Natural killer cell (primary cell): ENCODE measurements at regions not wholly inside any gene's neighbourhood (a gene's known extent, or its start where the extent isn't known, plus 50 kb on each side); places are given as distances from the start of the nearest gene placed in this dataset.

Source experiments
- ATAC-seq, 3 donors: fragments of 150-1000 bp in 2 of 3; fragments of 200-7000 bp in 1 of 3; cut with Tn5 transposase; 1 replicate in 1 of 3; 2 replicates in 2 of 3; pipeline ENCODE4 v1.10.0; 2021; ENCODE audit warnings: mild to moderate bottlenecking in 2 of 3, moderate library complexity in 2 of 3
- DNase-seq, 2 donors: peaks; one replicate each; pipeline versions ENCODE4 v3.0.0 to v3.0.0-alpha.2; 2013 to 2021; ENCODE audit warnings: mixed read lengths in 1 of 2
- H3K27ac ChIP-seq: one replicate; pipeline ENCODE4 v1.5.1; 2013; ENCODE audit warnings: mild to moderate bottlenecking, low read length
- H3K27me3 ChIP-seq: one replicate; pipeline ENCODE4 v1.6.1; 2013; ENCODE audit warnings: low read length; ENCODE audit not compliant: control insufficient read depth, insufficient read depth
- H3K36me3 ChIP-seq: one replicate; pipeline ENCODE4 v1.6.1; 2013; ENCODE audit warnings: low read length; ENCODE audit not compliant: control insufficient read depth, insufficient read depth
- H3K4me1 ChIP-seq: one replicate; pipeline ENCODE4 v1.6.1; 2013; ENCODE audit warnings: low read length; ENCODE audit not compliant: control insufficient read depth, insufficient read depth
- H3K4me3 ChIP-seq: one replicate; pipeline ENCODE4 v1.5.1; 2013; ENCODE audit warnings: low read length
- H3K9me3 ChIP-seq: one replicate; pipeline ENCODE4 v1.6.1; 2013; ENCODE audit warnings: low read length; ENCODE audit not compliant: control insufficient read depth, insufficient read depth
- H3K27ac Mint-ChIP-seq, 2 donors: one replicate each; pipeline ENCODE4 v1.8.0; 2022; ENCODE audit warnings: mild to moderate bottlenecking in 2 of 2, mixed read lengths in 2 of 2, moderate library complexity in 1 of 2
- H3K27me3 Mint-ChIP-seq, 2 donors: one replicate each; pipeline ENCODE4 v1.8.0; 2022; ENCODE audit warnings: low read depth in 2 of 2, mixed read lengths in 2 of 2
- H3K36me3 Mint-ChIP-seq: one replicate; pipeline ENCODE4 v1.8.0; 2022; ENCODE audit warnings: mixed read lengths
- H3K4me1 Mint-ChIP-seq, 2 donors: one replicate each; pipeline ENCODE4 v1.8.0; 2022; ENCODE audit warnings: mixed read lengths in 2 of 2
- H3K4me3 Mint-ChIP-seq: one replicate; pipeline ENCODE4 v1.8.0; 2022; ENCODE audit warnings: mild to moderate bottlenecking, moderate library complexity, mixed read lengths
- H3K9me3 Mint-ChIP-seq, 2 donors: one replicate each; pipeline ENCODE4 v1.8.0; 2022; ENCODE audit warnings: mixed read lengths in 2 of 2
- WGBS: methylation state at CpG from one replicate; pipeline ENCODE4 v1.1.7; 2013; ENCODE audit warnings: missing lambda C conversion rate; ENCODE audit not compliant: insufficient coverage; 5-methylcytosine and 5-hydroxymethylcytosine counted together
- intact Hi-C: fragments of 100-400 bp; cut with micrococcal nuclease; formaldehyde crosslinking; loops from one replicate; pipeline ENCODE4 v1.14.2; 2022
- TF ChIP-seq, protein P1 (sequence below): fragments of 200-600 bp; IDR thresholded peaks from one replicate; pipeline ENCODE4 v1.8.0; 2022; ENCODE audit warnings: antibody characterized with exemption

DNA sequence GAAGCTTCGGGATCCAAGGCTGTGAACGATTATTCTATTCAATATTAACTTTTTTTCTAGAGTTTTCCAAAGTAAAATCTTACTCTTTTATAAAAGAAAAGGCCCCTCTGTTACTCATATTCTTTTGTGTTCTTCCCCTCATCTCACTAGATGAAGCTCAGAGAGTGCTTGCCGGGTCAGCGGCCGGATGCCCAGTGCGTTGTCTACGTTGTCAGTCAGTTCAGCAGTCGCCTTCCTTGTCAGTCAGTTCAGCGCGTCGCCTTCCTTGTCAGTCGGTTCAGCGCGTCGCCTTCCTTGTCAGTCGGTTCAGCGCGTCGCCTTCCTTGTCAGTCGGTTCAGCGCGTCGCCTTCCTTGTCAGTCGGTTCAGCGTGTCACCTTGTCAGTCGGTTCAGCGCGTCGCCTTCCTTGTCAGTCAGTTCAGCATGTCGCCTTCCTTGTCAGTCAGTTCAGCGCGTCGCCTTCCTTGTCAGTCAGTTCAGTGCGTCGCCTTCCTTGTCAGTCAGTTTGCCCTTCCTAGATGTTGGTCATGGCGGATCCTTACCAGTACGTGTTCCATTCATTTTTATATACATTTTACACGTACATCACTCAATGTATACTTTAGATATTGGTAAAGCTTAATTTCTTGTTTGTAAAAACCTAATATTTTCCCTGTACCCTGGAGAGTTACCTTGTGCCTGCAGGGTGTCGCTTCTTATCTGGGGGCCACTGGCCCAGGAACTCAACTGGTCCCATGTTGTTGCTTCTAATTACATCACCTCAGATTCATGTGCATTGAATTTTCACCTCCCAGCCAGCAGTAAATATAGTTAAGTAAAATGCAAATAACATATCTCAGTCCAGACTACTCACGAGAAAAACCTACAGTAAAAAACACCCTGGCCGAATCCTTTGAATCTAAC lies 206.9 kb downstream of the ASB1 start:
- no peaks in the 10 kb centered on the region for H3K36me3 ChIP-seq
- Mint-ChIP-seq H3K4me1 (no peaks in the 10 kb centered on the region), H3K36me3 (no peaks in the 10 kb centered on the region), H3K27ac (no peak overlapping the region), H3K27me3 (no peaks in the 10 kb centered on the region), H3K4me3 (no peak overlapping the region), H3K9me3 (no peaks in the 10 kb centered on the region)
- ATAC-seq, result no peak
- no peak overlapping the region for H3K27ac ChIP-seq
- intact Hi-C loops, result no loop called here
- no peaks in the 10 kb centered on the region for H3K27me3 ChIP-seq
- TF ChIP-seq, protein P1, sequence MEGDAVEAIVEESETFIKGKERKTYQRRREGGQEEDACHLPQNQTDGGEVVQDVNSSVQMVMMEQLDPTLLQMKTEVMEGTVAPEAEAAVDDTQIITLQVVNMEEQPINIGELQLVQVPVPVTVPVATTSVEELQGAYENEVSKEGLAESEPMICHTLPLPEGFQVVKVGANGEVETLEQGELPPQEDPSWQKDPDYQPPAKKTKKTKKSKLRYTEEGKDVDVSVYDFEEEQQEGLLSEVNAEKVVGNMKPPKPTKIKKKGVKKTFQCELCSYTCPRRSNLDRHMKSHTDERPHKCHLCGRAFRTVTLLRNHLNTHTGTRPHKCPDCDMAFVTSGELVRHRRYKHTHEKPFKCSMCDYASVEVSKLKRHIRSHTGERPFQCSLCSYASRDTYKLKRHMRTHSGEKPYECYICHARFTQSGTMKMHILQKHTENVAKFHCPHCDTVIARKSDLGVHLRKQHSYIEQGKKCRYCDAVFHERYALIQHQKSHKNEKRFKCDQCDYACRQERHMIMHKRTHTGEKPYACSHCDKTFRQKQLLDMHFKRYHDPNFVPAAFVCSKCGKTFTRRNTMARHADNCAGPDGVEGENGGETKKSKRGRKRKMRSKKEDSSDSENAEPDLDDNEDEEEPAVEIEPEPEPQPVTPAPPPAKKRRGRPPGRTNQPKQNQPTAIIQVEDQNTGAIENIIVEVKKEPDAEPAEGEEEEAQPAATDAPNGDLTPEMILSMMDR, result no peak
- no peak overlapping the region for H3K4me3 ChIP-seq
- no peaks in the 10 kb centered on the region for H3K9me3 ChIP-seq
- 90% methylated on average over 39 of the region's 41 CpGs for WGBS
- H3K4me1 ChIP-seq, result no peaks in the 10 kb centered on the region
- DNase-seq, result no peak

DNA sequence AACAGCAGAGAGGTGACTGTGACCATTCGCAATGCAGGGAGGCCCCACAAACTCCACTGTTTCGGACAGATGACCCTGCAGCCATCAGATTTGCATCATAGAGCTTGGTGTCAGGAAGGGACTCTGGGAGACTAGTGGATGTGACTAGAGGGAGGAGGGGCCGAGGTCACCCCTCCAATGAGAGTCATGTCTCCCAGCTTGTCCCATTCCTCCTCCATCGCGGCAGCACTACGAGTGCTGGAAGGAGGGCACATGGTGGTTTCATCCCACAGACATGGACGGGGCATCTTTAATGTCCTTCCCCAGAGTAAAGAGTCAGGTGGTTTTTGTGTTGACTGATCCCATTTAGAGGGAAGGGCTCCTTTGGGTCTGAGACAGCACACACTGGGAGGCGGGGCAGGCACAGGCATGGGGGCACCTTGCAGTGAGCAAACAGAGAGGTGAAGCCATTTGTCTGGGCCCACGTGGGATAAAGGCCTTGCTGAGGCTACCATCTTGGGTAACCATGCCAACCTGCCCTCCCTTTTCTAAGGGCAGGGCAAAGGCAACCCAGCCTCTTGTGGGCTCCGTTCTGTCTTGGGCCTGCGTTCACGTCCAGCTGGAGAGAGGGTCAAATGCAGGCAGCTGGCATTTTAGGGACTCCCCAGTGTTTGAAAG lies 208.1 kb downstream of the ASB1 start:
- H3K4me3 ChIP-seq, result no peak overlapping the region
- Mint-ChIP-seq H3K36me3 (no peaks in the 10 kb centered on the region), H3K27ac (no peak overlapping the region), H3K27me3 (peaks cover 0 to 2% of the 10 kb centered on the region in 2 donors), H3K4me1 (no peaks in the 10 kb centered on the region), H3K4me3 (no peak overlapping the region), H3K9me3 (no peaks in the 10 kb centered on the region)
- H3K9me3 ChIP-seq, result no peaks in the 10 kb centered on the region
- H3K36me3 ChIP-seq, result no peaks in the 10 kb centered on the region
- TF ChIP-seq, protein P1, result no peak
- ATAC-seq, result no peak
- no peak overlapping the region for H3K27ac ChIP-seq
- no peaks in the 10 kb centered on the region for H3K27me3 ChIP-seq
- WGBS, result 88% methylated on average over 12 of the region's 12 CpGs
- no peak for DNase-seq
- intact Hi-C loops, result no loop called here
- no peaks in the 10 kb centered on the region for H3K4me1 ChIP-seq

DNA sequence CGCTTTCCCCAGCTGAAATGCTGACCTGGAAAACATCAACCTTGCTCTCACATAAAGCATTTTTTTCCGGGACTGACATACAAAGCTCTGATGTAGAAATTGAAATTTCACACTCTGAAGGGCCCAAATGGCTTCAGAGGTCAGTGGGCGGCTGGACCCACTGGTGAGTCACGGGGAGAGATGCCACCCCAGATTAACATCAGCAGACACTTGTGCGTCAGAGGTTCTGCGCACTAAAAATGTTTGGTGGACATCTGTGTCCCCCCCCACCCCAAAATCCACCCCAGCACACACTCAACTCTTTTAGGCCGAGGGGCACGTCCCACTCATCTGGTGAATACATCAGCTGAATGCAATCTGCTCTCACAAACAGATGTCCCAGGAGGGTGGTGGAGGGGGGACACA lies 208.9 kb downstream of the ASB1 start:
- peaks cover 2 to 3% of the 10 kb centered on the region in 2 donors for H3K27me3 Mint-ChIP-seq
- H3K4me1 Mint-ChIP-seq, result no peaks in the 10 kb centered on the region
- WGBS, result 84% methylated on average over 8 of the region's 8 CpGs
- H3K36me3 Mint-ChIP-seq, result no peaks in the 10 kb centered on the region
- intact Hi-C loops, result no loop called here
- no peak overlapping the region for H3K27ac Mint-ChIP-seq
- Histone ChIP-seq H3K9me3 (no peaks in the 10 kb centered on the region), H3K27ac (no peak overlapping the region), H3K27me3 (no peaks in the 10 kb centered on the region), H3K36me3 (no peaks in the 10 kb centered on the region), H3K4me1 (no peaks in the 10 kb centered on the region), H3K4me3 (no peak overlapping the region)
- TF ChIP-seq, protein P1, result no peak
- DNase-seq, result no peak
- no peak for ATAC-seq
- no peaks in the 10 kb centered on the region for H3K9me3 Mint-ChIP-seq
- H3K4me3 Mint-ChIP-seq, result no peak overlapping the region
